NCI-H1092 treated with DMSO at 0.1 percent for 48 hours (cell line): ENCODE measurements at regions not wholly inside any gene's neighbourhood (a gene's known extent, or its start where the extent isn't known, plus 50 kb on each side); places are given as distances from the start of the nearest gene placed in this dataset.
"Not testable (repeated sequence)": the region's sequence is repeated elsewhere in the genome, so short reads cannot be mapped to it uniquely, and the experiment has no call there.

Experiments used
- DNase-seq: peaks from one replicate; lab custom pipeline; 2025; lab: John Stamatoyannopoulos, UW

DNA sequence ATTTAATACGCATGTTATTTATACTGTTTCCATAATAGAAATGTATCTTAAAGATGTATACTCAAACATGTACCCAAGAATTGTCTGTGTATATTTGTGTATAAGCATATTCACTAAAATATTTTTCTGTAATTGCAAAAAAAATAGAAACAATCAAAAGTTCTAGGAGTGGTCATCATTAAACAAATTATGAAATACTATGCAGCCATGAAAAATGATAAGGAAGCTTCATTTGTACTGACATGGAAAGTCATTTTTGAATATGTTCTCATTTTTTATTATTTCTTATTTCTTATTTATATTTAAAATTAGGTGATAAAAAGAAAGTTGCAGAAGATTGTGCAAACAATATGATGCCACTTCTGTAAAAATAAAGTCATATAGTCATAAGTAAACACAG lies 400.0 kb upstream of the AUTS2 start:
- no peak for DNase-seq

DNA sequence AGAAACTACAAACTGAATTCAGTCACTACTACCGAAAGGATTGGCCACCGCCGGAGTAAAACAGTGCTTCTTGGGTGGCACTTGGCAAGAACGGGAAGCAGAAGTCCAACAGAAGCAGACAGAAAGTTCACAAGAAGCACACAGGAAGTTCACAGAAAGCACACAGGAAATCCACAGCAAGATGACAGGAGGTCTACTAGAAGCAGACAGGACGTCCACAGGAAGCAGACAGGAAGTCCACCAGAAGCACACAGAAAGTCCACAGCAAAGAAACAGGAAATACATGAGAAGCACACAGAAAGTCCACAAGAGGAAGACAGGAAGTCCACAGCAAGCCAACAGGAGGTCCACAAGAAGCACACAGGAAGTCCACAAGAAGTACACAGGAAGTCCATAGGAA lies 399.2 kb upstream of the AUTS2 start:
- DNase-seq = no peak

DNA sequence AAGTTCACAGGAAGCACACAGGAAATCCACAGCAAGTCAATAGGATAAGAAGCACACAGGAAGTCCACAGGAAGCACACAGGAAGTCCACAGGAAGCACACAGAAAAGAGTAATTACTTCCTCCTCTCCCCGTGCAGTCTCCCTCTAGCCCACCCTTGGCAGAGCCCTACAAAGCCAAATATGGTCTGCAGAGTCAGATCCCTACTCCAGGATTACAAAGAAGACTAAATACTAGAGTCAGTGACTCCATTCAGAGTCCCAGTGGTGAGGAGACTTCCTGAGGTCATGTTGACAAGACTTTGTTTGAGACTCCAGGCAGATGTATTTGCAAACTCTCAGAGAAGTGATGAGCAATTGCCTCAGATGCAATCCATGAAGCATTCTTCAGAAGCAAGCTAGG lies 398.6 kb upstream of the AUTS2 start:
- DNase-seq = no peak

DNA sequence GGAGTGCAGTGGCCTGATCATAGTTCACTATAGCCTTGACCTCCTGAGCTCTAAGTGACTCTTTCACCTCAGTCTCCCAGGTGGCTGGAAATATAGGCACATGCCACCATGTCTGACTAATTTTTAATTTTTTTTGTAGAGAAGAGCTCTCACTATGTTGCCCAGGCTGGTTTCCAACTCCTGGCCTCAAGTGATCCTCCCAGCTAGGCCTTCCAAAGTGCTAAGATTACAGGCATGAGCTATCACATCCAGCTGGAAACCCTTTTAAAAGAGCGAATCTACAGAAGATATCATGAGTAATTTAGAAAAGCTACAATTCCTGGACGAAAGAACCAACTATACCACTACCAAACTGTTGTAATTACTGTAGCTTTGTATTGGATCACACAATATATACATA lies 394.4 kb upstream of the AUTS2 start:
- no peak for DNase-seq

DNA sequence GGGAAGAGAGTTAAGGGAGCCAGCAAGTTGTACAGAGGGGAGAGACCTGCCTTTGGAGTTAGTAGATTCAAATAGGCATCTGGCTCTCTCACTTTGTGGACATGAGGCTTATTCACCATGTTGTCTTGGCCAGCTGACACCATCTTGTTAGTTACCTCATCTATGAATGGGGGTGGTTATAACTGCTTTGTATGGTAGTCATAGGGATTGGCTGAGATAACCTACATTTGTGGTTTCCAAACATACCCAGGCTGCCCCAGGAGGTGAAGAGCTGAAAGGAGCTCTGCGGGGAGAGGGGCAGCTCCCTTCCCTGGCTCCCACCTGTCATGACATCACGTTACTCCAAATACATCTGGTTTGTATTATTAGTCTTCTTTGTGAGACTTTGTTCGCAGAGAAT lies 393.3 kb upstream of the AUTS2 start:
- no peak for DNase-seq

DNA sequence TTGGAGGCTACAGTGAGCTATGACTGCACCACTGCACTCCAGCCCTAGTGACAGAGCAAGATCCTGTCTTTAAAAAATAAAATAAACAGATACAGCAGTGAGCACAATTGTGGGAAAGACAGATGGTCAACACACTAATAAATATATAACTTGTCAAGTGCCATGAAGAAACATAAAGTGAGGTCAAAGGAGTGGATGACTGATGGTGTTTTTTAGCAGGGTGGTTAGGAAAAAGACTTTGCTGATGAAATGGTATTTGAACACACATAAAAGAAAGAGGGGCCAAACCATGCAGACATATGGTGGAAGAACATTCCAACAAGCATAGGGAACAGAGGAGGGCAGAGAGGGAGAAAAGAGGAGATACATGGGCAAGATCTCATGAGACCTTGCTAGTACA lies 392.7 kb upstream of the AUTS2 start:
- DNase-seq = no peak

DNA sequence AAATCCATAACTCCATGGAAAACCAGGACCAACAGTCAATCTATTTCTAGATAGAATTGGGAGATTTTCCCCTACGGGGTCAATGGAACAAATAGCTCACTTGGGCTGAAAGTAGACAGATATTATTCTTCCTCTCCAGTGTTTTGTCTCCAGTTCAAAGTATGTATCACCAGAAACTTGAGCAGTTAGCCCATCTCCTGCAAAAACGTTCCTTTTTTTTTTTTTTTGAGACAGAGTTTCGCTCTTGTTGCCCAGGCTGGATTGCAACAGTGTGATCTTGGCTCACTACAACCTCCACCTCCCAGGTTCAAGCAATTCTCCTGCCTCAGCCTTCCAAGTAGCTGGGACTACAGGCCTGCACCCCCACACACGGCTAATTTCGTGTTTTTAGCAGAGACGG lies 390.0 kb upstream of the AUTS2 start:
- no peak for DNase-seq

DNA sequence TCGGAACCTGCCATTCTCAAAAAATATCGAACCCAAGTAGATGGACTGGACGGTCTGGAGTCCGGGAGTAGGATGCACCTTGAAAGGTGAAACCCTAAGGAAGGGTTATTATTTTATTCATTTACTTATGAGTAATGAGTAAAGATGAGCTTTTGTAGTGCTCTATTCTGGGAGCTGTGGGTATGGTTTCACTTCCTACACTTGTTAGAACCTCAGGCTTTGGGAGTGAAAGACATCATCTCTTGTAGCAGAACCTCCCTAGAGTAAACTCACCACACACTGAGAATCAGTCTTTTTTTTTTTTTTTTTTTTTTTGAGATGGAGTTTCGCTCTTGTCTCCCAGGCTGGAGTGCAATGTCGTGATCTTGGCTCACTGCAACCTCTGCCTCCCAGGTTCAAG lies 389.4 kb upstream of the AUTS2 start:
- DNase-seq = no peak

DNA sequence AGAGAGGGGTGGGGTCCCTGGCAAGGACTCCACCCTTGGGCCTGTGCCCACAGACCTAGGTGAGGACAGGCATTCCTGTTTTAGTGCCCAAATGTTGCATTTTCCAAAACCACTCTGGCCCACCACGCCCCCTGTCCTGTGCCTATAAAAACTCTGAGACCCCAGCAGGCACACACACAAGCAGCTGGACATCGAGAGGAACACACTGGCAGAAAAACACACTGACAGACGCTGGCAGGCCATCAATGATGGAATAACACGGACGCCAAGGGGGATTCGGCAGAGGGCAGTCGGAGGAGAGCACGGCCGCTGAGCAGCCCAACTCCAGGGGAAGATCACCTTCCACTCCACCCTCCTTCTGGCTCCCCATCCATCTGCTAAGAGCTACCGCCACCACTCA lies 386.9 kb upstream of the AUTS2 start:
- DNase-seq = no peak

DNA sequence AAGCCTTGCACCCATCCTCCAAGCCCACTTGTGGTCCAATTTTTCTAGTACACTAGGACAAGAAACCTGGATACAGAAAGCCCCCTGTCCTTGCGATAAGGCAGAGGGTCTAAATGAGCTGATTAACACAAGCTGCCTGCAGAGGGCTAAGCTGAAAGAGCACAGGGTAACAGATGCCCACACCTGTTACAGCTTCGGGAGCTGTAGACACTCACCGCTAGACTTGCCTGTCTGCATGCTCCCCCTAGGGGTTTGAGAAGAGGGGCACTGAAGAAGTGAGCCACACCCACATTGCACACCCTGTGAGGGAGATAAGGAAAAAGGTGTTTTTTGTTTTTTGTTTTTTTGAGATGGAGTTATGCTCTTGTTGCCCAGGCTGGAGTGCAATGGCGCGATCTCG lies 386.5 kb upstream of the AUTS2 start:
- peak; percentile 92 for DNase-seq

DNA sequence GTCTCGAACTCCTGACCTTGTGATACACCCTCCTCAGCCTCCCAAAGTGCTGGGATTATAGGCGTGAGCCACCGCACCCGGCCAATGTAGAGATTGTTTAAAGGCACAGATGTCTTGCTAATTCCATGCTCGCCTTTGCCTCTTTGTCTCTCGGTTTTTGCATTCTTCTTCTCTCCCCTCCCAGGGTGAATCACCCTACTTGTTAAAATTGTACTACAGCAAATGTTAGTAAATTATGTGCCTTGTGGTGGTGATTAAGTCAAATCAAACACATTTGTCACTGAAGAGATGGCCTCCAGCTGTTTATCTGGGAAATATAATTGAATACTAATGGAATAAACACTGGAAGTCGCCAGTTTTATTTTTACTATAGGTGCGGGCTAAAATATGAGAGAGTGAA lies 384.4 kb upstream of the AUTS2 start:
- DNase-seq = no peak

DNA sequence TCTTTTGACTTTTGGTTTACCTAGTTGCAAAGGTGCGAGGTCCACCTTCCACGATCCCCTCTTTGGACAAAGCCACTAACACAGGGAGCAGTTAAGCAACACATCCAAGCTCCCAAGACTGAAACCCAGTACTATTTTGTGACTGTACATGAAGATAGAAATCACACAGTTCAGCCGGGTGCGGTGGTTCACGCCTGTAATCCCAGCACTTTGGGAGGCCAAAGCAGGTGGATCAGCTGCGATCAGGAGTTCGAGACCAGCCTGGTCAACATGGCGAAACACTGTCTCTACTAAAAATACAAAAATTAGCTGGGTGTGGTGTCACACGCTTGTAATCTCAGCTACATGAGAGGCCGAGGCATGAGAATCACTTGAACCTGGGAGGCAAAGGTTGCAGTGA lies 382.8 kb upstream of the AUTS2 start:
- not testable (repeated sequence) for DNase-seq

DNA sequence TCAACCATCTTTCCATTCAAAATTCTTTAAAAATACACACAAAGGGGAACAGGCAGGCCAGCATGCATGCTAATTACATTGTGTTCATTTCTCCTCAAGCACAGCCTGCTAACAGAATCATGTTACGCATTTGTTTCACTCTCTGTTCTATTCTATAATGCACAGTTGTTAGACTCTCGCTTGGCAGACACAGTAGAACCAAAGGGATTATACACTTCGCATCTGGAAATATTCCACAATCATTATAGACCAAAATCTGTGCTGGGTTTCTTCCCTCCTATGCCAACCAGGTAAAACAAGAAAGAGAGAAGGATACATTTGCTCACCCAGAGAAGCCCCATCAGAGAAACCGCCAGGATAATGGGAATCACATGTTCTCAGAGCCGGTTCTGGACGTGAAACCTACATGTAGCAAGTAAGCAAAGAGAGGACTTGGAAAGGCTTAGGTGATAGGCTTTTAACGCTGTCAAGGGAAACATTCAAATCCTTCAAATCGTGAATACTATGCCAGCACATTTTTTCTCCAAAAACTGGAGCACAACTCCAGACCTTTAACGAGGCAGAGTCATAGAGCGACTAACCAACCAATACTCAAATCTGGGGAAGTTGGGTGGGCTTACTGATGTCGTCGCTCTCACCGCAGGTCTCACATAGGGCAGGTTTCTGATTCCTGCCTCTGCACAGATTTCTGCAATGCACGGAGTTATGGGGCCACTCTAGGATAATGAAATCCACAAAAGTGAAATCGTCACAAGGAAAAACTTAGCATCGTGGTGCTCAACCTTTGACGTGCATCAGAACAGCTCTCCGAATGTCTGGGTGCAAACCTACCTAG lies 380.5 kb upstream of the AUTS2 start:
- DNase-seq = peak; percentile 50

DNA sequence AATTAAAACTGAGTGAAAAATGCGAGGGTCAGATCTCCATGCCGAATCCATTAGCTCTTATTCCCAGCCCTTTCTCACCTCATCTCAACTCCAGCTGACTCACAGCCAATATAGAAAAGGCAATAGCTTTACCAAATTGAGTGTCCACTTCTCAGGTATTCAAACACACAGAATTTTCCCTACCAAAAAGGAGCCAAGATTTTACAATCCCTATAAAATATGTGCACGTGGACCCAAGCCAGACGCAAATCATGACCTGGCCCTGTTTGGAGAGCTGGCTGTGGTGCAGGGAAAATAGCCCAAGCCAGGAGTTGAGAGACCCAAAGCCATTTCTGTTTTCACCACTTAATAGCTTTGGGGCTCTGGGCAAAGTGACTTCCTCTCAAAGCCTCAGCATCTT lies 379.7 kb upstream of the AUTS2 start:
- peak; percentile 34 for DNase-seq

DNA sequence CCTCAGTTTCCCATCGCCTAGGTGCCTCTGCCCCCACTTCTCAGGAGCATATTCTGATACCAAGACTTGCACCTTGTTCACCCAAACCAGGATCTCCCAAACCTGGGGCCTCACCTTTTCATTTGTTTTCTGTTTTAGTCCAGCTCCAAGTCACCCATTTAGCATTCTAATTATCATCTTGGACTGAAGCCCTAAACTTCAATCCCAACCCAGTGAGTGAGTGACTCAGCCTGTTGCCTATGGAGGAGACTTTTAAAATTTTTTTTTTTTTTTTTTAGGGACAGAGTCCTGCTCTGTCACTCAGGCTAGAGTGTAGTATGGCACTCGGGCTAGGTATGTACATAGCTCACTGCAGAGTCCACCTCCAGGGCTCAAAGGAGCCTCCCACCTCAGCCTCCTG lies 378.9 kb upstream of the AUTS2 start:
- DNase-seq = no peak

DNA sequence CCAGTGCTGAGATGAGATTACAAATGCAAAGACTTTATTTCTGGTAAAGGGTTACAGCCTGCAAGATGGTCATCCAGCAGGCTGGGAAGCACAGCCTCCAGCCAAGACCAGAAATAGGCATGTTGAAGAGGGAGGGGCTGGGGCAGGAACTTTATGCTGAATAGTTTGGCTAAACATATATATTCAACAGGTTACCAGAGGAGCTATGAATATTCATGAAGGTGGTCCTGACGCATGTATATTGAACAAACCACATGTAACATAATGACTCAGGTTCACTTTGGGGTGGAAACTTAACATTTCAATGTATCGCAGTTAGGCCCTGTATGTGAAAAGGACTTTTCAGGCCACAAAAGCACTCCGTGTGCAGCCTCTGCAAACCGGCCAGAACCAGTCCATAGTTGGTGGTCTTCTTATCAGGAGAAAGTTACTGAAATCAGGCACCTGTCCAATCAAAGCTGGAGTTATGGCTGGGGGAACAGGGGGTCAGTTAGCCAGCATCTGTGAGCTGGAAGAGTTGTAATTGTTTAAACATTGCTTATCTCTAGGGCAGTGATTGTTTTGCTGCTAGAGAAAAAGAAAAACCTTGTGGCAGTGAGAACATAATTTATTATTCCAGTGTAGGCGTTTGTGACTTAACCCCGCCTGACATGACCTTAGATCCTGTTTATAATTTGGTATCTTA lies 372.9 kb upstream of the AUTS2 start:
- DNase-seq = no peak

DNA sequence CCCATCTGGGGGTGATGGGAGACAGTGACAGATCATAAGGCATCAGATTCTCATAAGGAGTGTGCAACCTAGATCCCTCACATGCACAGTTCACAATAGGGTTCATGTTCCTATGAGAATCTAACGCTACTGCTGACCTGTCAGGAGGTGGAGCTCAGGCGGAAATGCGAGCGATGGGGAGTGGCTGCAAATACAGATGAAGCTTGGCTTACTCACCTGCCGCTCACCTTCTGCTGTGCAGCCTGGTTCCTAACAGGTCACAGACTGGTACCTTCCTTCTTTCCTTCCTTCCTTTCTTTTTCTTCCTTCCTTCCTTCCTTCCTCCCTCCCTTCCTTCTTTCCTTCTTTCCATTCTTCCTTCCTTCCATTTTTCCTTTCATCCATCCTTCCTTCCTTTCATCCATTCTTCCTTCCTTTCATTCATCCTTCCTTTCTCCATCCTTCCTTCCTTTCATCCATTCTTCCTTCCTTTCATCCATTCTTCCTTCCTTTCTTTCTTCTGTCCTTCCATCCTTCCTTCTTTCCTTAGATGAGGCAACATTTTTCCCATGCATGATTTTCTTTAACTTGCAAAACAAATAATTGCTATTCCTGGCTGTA lies 370.0 kb upstream of the AUTS2 start:
- no peak for DNase-seq

DNA sequence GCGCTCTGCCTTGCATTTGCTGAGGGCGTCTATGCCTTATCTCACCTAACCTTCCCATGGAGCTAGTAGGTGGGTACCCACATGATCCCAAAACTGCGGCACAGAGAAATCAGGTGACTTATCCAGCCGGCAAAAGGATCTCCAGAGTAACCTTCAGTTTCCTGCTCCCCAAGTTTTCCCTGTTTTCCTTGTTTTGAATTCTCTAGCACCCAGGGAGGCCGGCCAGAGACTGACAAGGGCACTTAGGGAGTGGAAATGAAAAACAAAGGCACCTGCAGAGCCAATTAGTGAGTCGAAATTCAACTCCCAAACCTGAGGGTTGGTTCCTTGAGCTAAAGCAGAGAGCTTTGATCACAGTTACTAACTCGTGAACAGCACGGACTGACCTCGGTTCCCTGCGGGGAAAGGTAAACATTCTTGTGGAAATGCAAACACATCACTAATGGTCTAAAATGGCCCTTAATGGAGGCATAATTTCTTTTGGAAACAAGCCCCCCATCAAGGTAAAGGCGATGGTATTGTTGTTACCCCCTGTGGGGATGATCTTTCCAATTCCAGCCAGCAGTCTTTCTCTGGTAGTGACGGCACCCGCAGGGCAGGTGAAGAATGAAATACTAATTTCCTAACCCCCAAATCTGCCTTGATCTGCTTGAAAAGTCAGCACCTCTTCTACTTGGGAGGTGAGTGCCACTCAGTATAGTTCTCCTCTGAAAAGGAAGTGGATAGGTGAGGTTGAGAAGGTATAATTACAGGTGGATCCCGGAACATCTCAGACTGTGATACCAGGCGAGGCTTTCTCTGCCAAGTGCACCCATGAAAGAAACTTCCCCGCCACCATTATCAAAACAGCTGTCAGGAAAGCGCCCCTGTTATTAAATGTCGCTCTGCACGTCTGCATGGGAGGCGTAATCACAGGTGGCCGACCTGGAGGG lies 365.6 kb upstream of the AUTS2 start:
- peak; percentile 99 for DNase-seq

DNA sequence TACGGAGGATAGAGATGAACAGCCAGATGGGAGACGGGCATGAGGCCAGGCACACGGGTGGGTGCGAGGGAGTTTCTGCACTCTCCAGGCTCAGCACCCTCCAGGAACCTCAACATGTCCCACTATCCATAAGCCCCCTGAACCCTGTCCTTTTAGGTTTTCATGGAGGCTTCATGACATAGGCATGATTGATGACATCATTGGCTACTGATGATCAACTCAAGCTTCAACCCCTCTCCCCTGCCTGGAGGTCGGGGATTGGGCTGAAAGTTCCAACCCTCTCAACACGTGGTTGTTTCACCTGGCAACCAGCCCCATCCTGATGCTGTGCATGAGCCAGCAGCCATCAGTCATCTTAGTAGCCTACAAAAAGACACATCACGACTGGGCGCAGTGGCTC lies 360.7 kb upstream of the AUTS2 start:
- no peak for DNase-seq

DNA sequence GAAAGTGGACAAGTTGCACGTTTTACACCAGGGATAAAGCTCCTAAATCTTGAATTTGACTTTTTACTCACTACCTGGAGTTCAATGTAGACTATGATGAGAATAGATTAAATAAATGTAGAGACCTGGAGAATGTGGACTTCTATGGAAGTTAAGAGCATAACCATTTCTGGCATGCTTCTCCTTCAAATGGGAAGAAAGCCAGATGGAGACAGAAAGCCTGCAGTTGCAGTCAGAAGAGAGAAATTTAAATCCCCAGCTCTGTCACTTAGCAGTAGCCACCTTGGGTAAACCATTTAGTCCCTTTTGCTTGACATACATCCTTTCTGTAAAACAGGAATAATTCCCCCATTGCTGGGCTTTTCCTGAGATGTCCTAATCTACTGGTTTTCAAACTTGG lies 355.3 kb upstream of the AUTS2 start:
- DNase-seq = no peak

DNA sequence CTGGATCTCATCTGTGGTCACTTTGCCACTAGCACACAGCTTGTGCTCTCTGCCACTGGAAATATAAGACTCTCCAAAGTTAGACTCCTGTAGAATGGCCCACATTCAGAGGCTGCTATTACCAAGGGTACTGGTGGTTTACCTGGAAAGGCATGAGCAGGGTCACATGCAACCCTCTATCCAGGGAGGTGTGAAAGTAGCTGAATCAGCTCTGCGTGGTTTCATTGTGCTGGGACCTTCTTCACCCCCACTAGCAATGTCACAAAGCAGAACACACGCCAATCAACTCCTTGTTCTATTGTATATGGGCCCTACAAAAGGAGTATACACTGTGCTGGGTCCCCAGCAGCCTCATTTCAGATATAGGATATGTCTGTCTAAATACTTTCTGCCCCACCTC lies 353.6 kb upstream of the AUTS2 start:
- DNase-seq = no peak

DNA sequence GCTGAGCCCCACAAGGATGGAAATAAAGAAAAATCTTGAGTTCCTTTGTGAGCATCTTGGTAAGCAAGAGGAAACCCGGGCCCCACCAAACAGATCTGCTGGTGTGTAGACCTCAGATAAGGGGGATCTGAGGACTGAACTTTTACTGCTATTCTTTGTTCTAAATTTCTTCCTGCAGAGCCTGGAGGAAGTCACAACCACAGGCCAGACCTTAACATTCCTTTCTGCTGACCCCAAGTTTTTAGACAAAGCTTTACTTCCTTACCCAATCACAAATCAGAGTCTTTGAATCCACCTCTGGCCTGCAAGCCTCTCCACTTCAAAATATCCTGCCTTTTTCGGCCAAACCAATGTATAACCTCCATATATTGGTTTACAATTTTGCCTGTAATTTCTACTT lies 352.6 kb upstream of the AUTS2 start:
- DNase-seq = no peak
